Muscle layer of duodenum (tissue), 2 donors: ENCODE measurements at regions not wholly inside any gene's neighbourhood (a gene's known extent, or its start where the extent isn't known, plus 50 kb on each side); places are given as distances from the start of the nearest gene placed in this dataset.

Experiments used
- H3K27ac ChIP-seq: one replicate; pipeline ENCODE4 v1.7.0; 2013; ENCODE audit warnings: mild to moderate bottlenecking, low read length
- H3K27me3 ChIP-seq: one replicate; pipeline ENCODE4 v1.7.0; 2013; ENCODE audit warnings: low read depth, mild to moderate bottlenecking, control low read depth, low read length
- H3K36me3 ChIP-seq, 2 donors: one replicate each; pipeline ENCODE4 v1.7.0; 2013; ENCODE audit warnings: low read length in 2 of 2, control low read depth in 1 of 2, mild to moderate bottlenecking in 1 of 2; ENCODE audit not compliant: insufficient read depth in 2 of 2, control insufficient read depth in 1 of 2
- H3K4me1 ChIP-seq, 2 donors: one replicate each; pipeline ENCODE4 v1.7.0; 2013; ENCODE audit warnings: low read length in 2 of 2, mild to moderate bottlenecking in 2 of 2, control low read depth in 1 of 2, moderate library complexity in 1 of 2; ENCODE audit not compliant: insufficient read depth in 2 of 2, control insufficient read depth in 1 of 2
- H3K4me3 ChIP-seq, 2 donors: one replicate each; pipeline ENCODE4 v1.7.0; 2013; ENCODE audit warnings: low read length in 2 of 2, low read depth in 1 of 2, mild to moderate bottlenecking in 1 of 2
- H3K9me3 ChIP-seq, 2 donors: one replicate each; pipeline ENCODE4 v1.7.0; 2013; ENCODE audit warnings: low read length in 2 of 2, control low read depth in 1 of 2, mild to moderate bottlenecking in 1 of 2; ENCODE audit not compliant: control insufficient read depth in 1 of 2
- donor health status: healthy.

GRCh38 chr5:17424674-17425073, 73.4 kb upstream of the TAF11L2 start:
- Histone ChIP-seq H3K4me3 (no peak overlapping the region), H3K27ac (no peak overlapping the region), H3K27me3 (no peaks in the 10 kb centered on the region), H3K36me3 (no peaks in the 10 kb centered on the region), H3K4me1 (no peaks in the 10 kb centered on the region), H3K9me3 (no peaks in the 10 kb centered on the region)

- H3K27ac ChIP-seq, result no peak overlapping the region
Measured at GRCh38 chr5:17425385-17426070, 72.5 kb upstream of the TAF11L2 start.

GRCh38 chr5:17426104-17426749, 71.8 kb upstream of the TAF11L2 start:
- Histone ChIP-seq H3K27me3 (no peaks in the 10 kb centered on the region), H3K9me3 (no peaks in the 10 kb centered on the region), H3K4me3 (no peak overlapping the region), H3K27ac (no peak overlapping the region), H3K36me3 (no peaks in the 10 kb centered on the region), H3K4me1 (no peaks in the 10 kb centered on the region)

More at GRCh38 chr5:17425385-17426070, 72.5 kb upstream of the TAF11L2 start:
- Histone ChIP-seq H3K4me1 (no peaks in the 10 kb centered on the region), H3K4me3 (no peak overlapping the region), H3K9me3 (no peaks in the 10 kb centered on the region), H3K36me3 (no peaks in the 10 kb centered on the region), H3K27me3 (no peaks in the 10 kb centered on the region)

- Histone ChIP-seq H3K4me3 (no peak overlapping the region), H3K9me3 (no peaks in the 10 kb centered on the region), H3K27me3 (no peaks in the 10 kb centered on the region), H3K27ac (no peak overlapping the region), H3K4me1 (no peaks in the 10 kb centered on the region), H3K36me3 (no peaks in the 10 kb centered on the region)
Measured at GRCh38 chr5:17428176-17428800, 69.7 kb upstream of the TAF11L2 start.

- no peaks in the 10 kb centered on the region for H3K9me3 ChIP-seq
- no peaks in the 10 kb centered on the region for H3K36me3 ChIP-seq
- H3K27ac ChIP-seq, result no peak overlapping the region
Measured at GRCh38 chr5:17429353-17429752, 68.7 kb upstream of the TAF11L2 start.

GRCh38 chr5:17430241-17430640, 67.8 kb upstream of the TAF11L2 start:
- no peak overlapping the region for H3K4me3 ChIP-seq
- H3K27me3 ChIP-seq, result no peaks in the 10 kb centered on the region
- H3K4me1 ChIP-seq, result no peaks in the 10 kb centered on the region
- H3K27ac ChIP-seq, result no peak overlapping the region
- H3K36me3 ChIP-seq, result no peaks in the 10 kb centered on the region
- no peaks in the 10 kb centered on the region for H3K9me3 ChIP-seq

More at GRCh38 chr5:17429353-17429752, 68.7 kb upstream of the TAF11L2 start:
- H3K4me1 ChIP-seq, result no peaks in the 10 kb centered on the region
- no peak overlapping the region for H3K4me3 ChIP-seq
- H3K27me3 ChIP-seq, result no peaks in the 10 kb centered on the region

- H3K27me3 ChIP-seq, result no peaks in the 10 kb centered on the region
- H3K27ac ChIP-seq, result no peak overlapping the region
- no peaks in the 10 kb centered on the region for H3K9me3 ChIP-seq
Measured at GRCh38 chr5:17431272-17432050, 66.6 kb upstream of the TAF11L2 start.

GRCh38 chr5:17432569-17432968, 65.5 kb upstream of the TAF11L2 start:
- Histone ChIP-seq H3K4me1 (no peaks in the 10 kb centered on the region), H3K9me3 (no peaks in the 10 kb centered on the region), H3K27me3 (no peaks in the 10 kb centered on the region), H3K36me3 (no peaks in the 10 kb centered on the region), H3K4me3 (no peak overlapping the region), H3K27ac (no peak overlapping the region)

More at GRCh38 chr5:17431272-17432050, 66.6 kb upstream of the TAF11L2 start:
- H3K36me3 ChIP-seq, result no peaks in the 10 kb centered on the region
- no peaks in the 10 kb centered on the region for H3K4me1 ChIP-seq
- no peak overlapping the region for H3K4me3 ChIP-seq

- H3K9me3 ChIP-seq, result no peaks in the 10 kb centered on the region
- no peak overlapping the region for H3K27ac ChIP-seq
- no peak overlapping the region for H3K4me3 ChIP-seq
- no peaks in the 10 kb centered on the region for H3K27me3 ChIP-seq
- H3K36me3 ChIP-seq, result no peaks in the 10 kb centered on the region
- no peaks in the 10 kb centered on the region for H3K4me1 ChIP-seq
Measured at GRCh38 chr5:17433406-17433805, 64.6 kb upstream of the TAF11L2 start.

GRCh38 chr5:17434982-17435381, 63.0 kb upstream of the TAF11L2 start:
- Histone ChIP-seq H3K36me3 (no peaks in the 10 kb centered on the region), H3K9me3 (peaks cover 0 to 2% of the 10 kb centered on the region in 2 donors), H3K27me3 (no peaks in the 10 kb centered on the region), H3K4me1 (no peaks in the 10 kb centered on the region), H3K4me3 (no peak overlapping the region), H3K27ac (no peak overlapping the region)

GRCh38 chr5:17436350-17436749, 61.7 kb upstream of the TAF11L2 start:
- Histone ChIP-seq H3K27ac (peak overlapping the region; percentile 39), H3K36me3 (no peaks in the 10 kb centered on the region), H3K9me3 (peaks cover 0 to 3% of the 10 kb centered on the region in 2 donors), H3K4me3 (peak overlapping the region; percentile 34), H3K4me1 (no peaks in the 10 kb centered on the region), H3K27me3 (no peaks in the 10 kb centered on the region)
